ENCODE measurements at regions not wholly inside any gene's neighbourhood (a gene's known extent, or its start where the extent isn't known, plus 50 kb on each side); places are given as distances from the start of the nearest gene placed in this dataset.

DNA sequence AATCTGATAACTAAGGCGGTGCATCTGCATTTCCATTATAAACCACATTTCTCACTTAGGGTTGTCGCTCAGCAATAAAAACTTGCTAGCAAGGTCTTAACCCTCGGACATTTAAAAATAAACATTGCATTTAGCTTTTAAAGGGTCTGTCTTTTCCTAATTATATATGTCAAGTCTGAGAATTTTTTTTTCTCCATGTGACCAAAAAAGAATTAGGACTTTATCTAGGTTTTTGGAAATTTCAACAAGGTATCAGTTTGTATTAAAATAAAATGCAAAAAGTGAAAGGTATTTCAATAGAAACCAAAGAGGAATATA, 198.1 kb downstream of the FOXA2 start:
- Histone ChIP-seq H3K27ac (no peak overlapping the region), H3K36me3 (no peaks in the 10 kb centered on the region), H3K27me3 (no peaks in the 10 kb centered on the region), H3K4me1 (peaks cover 0 to 6% (median 0%) of the 10 kb centered on the region in 4 donors), H3K4me3 (no peak overlapping the region), H3K9me3 (no peaks in the 10 kb centered on the region)
- ATAC-seq (ENCODE audit: low FRiP score in 2 of 2), result no peak
- WGBS, 2 donors, result 40 to 67% methylated on average over 3 of the region's 3 CpGs
- TF ChIP-seq, protein P1, sequence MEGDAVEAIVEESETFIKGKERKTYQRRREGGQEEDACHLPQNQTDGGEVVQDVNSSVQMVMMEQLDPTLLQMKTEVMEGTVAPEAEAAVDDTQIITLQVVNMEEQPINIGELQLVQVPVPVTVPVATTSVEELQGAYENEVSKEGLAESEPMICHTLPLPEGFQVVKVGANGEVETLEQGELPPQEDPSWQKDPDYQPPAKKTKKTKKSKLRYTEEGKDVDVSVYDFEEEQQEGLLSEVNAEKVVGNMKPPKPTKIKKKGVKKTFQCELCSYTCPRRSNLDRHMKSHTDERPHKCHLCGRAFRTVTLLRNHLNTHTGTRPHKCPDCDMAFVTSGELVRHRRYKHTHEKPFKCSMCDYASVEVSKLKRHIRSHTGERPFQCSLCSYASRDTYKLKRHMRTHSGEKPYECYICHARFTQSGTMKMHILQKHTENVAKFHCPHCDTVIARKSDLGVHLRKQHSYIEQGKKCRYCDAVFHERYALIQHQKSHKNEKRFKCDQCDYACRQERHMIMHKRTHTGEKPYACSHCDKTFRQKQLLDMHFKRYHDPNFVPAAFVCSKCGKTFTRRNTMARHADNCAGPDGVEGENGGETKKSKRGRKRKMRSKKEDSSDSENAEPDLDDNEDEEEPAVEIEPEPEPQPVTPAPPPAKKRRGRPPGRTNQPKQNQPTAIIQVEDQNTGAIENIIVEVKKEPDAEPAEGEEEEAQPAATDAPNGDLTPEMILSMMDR (IDR thresholded peaks at IDR 0.05), result peak in 1 of 6 experiments; percentile 2
- TF ChIP-seq POLR2A (IDR thresholded peaks at IDR 0.05), result no peak
- no peak for DNase-seq

DNA sequence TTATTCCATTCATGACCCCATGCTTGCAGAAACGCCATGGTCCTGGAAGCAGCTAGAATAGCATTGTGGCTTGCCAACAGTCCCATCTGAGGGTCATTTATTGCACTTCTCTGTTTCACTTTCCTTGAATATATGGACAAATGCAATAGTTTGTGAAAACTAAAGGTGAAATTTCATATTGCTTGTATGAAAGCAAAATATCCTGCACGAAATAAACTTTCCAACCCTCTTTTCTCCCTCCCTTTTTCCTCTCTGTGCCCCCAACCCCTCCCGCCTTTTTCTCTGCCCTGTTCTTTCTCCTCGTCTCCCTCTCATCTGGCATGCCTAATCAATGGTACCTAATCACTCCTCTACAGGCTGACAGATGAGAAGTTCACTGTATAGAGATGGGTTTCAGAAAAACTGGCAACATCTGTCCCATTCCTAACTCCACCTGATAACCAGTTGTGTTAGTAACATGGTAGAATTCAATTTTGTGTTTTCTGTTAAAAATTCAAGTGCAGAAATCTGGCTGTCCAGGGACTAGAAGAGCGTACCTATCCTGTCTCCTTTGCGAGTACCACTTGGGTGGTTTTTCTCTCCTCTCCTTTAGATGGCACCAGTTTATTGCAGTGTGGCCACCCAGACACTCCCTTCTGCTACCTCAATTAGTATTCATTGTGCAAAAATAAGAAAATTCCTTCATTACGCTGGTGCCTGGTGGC, 198.6 kb downstream of the FOXA2 start:
- 48 to 54% methylated on average over 7 of the region's 7 CpGs for WGBS, 2 donors
- Histone ChIP-seq H3K36me3 (no peaks in the 10 kb centered on the region), H3K27ac (no peak overlapping the region), H3K27me3 (no peaks in the 10 kb centered on the region), H3K4me3 (no peak overlapping the region), H3K4me1 (peaks cover 0 to 6% (median 0%) of the 10 kb centered on the region in 4 donors), H3K9me3 (no peaks in the 10 kb centered on the region)
- ATAC-seq (ENCODE audit: low FRiP score in 2 of 2) (no peak), DNase-seq (no peak)
- TF ChIP-seq, protein P1 (IDR thresholded peaks at IDR 0.05), result peak in 4 of 6 experiments; percentile 15 to 41 (median 22)
- no peak for TF ChIP-seq POLR2AphosphoS5 (IDR thresholded peaks at IDR 0.05)

DNA sequence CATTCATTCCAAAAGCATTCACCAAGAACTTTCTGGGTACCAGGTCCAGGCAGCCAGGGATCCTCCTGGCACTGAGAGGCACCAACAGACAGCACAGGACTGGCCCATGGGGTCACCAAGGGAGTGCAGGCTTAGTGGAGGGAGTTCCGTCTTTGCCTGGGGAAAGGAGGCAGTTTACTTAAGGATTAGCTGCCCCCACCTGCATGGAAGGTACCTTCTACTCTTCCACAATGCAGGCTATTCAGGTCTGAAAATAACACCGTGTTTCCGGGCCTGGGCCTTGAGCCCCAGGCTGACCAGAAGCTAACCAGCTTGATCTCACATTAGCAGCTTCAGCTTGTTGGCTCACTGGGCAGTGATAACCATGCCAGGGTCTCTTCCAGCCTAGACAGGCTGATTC, 199.4 kb downstream of the FOXA2 start:
- H3K9me3 ChIP-seq, result no peaks in the 10 kb centered on the region
- DNase-seq (no peak), ATAC-seq (ENCODE audit: low FRiP score in 2 of 2) (no peak)
- WGBS, 2 donors, result 68 to 78% methylated on average over 3 of the region's 3 CpGs
- no peaks in the 10 kb centered on the region for H3K36me3 ChIP-seq
- TF ChIP-seq POLR2AphosphoS5 (IDR thresholded peaks at IDR 0.05) (no peak), POLR2A (IDR thresholded peaks at IDR 0.05) (no peak), EP300 (IDR thresholded peaks at IDR 0.05) (no peak)
- TF ChIP-seq, protein P1 (IDR thresholded peaks at IDR 0.05), result no peak
- H3K27me3 ChIP-seq, result no peaks in the 10 kb centered on the region
- peaks cover 0 to 6% (median 0%) of the 10 kb centered on the region in 4 donors for H3K4me1 ChIP-seq
- H3K27ac ChIP-seq, result no peak overlapping the region
- H3K4me3 ChIP-seq, result no peak overlapping the region

DNA sequence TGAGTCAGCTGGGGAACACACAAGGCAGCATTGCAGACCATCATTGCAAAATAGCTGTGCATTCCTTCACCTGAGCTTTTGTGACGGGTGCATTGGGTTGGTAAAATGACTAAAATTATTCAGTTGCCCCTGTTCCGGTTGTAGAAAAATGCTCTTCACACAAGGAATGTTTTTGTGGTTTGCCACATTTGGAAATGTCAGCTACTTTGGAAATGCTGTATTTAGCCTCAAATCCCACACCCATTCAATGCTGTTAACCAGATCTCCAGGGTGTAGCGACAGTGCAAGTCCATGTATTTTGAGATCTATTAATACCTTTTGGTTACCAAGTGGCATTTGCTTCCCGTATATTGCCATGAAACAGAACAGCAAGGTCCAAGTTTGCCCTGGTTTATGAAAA, 201.2 kb downstream of the FOXA2 start:
- ATAC-seq (ENCODE audit: low FRiP score in 2 of 2) (no peak), DNase-seq (no peak)
- Histone ChIP-seq H3K9me3 (no peaks in the 10 kb centered on the region), H3K4me3 (no peak overlapping the region), H3K27ac (peak overlapping the region in 1 of 4 donors; percentile 23), H3K36me3 (no peaks in the 10 kb centered on the region), H3K27me3 (no peaks in the 10 kb centered on the region), H3K4me1 (peaks cover 0 to 6% (median 0%) of the 10 kb centered on the region in 4 donors)
- TF ChIP-seq POLR2A (IDR thresholded peaks at IDR 0.05) (no peak), EP300 (IDR thresholded peaks at IDR 0.05) (no peak), POLR2AphosphoS5 (IDR thresholded peaks at IDR 0.05) (no peak)
- 70% methylated on average over 4 of the region's 4 CpGs for WGBS, 2 donors

DNA sequence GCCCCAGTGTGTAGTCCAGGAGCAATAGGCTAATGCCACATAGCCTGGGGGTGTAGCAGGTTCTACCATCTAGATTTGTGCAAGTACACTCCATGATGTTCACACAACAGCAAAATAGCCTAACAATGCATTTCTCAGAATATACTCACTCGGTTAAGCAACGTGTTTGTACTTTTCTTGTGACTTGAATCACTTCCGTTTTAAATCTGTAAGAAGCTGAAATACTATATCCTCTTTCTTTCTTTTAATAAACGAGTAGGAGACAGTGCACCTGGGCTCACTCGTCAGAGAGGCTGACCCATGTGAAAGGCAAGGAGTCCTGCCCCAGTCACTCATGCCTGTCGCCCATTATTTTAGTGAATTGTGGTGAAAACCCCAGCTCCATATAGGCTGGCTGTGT, 201.6 kb downstream of the FOXA2 start:
- Histone ChIP-seq H3K4me3 (no peak overlapping the region), H3K27ac (peak overlapping the region in 1 of 4 donors; percentile 23), H3K9me3 (no peaks in the 10 kb centered on the region), H3K4me1 (peaks cover 0 to 6% (median 0%) of the 10 kb centered on the region in 4 donors), H3K36me3 (no peaks in the 10 kb centered on the region), H3K27me3 (no peaks in the 10 kb centered on the region)
- no peak for DNase-seq
- 51 to 60% methylated on average over 6 of the region's 6 CpGs for WGBS, 2 donors
- TF ChIP-seq EP300 (IDR thresholded peaks at IDR 0.05) (no peak), POLR2A (IDR thresholded peaks at IDR 0.05) (no peak), POLR2AphosphoS5 (IDR thresholded peaks at IDR 0.05) (no peak)
- TF ChIP-seq, protein P1 (IDR thresholded peaks at IDR 0.05), result no peak
- ATAC-seq (ENCODE audit: low FRiP score in 2 of 2), result no peak

Data from upper lobe of left lung (tissue), 6 donors.